Mucosa of descending colon (tissue), 3 donors: ENCODE measurements at regions not wholly inside any gene's neighbourhood (a gene's known extent, or its start where the extent isn't known, plus 50 kb on each side); places are given as distances from the start of the nearest gene placed in this dataset.
"Not testable (repeated sequence)": the region's sequence is repeated elsewhere in the genome, so short reads cannot be mapped to it uniquely, and the experiment has no call there.

Experiments
- ATAC-seq: fragments of 200-7000 bp; cut with Tn5 transposase; one replicate; pipeline ENCODE4 v1.9.1; 2020; ENCODE audit warnings: mild to moderate bottlenecking, moderate library complexity
- DNase-seq, 3 donors: peaks; one replicate each; pipeline ENCODE4 v3.0.0-alpha.2; 2020
- H3K36me3 ChIP-seq: fragments of 200-600 bp; one replicate; pipeline ENCODE4 v1.8.0; 2021; ENCODE audit warnings: low read depth, mild to moderate bottlenecking
- H3K4me1 ChIP-seq: fragments of 200-600 bp; one replicate; pipeline ENCODE4 v1.8.0; 2021; ENCODE audit warnings: low read depth, mild to moderate bottlenecking
- H3K4me3 ChIP-seq: fragments of 200-600 bp; one replicate; pipeline ENCODE4 v1.8.0; 2021; ENCODE audit warnings: mild to moderate bottlenecking
- H3K9me3 ChIP-seq: fragments of 200-600 bp; one replicate; pipeline ENCODE4 v1.8.0; 2021; ENCODE audit warnings: mild to moderate bottlenecking
- intact Hi-C, 2 donors: fragments of 100-400 bp; cut with DNase I in 1 of 2; cut with micrococcal nuclease in 1 of 2; formaldehyde crosslinking; loops; one replicate each; pipeline versions ENCODE4 v1.11.0 to v1.11.1; 2022; cut with DNase I, micrococcal nuclease
- TF ChIP-seq, protein P1 (sequence below): fragments of 200-600 bp; IDR thresholded peaks from one replicate; pipeline ENCODE4 v1.8.0; 2022; ENCODE audit warnings: antibody characterized with exemption, mild to moderate bottlenecking
- donor health status: DM: no; HTN: no; CAD: no; lungs with moderate emphysema.
- donor health status: DM: no; HTN: no; CAD: no.
- donor health status: DM: no; HTN: yes; CAD: no.

DNA sequence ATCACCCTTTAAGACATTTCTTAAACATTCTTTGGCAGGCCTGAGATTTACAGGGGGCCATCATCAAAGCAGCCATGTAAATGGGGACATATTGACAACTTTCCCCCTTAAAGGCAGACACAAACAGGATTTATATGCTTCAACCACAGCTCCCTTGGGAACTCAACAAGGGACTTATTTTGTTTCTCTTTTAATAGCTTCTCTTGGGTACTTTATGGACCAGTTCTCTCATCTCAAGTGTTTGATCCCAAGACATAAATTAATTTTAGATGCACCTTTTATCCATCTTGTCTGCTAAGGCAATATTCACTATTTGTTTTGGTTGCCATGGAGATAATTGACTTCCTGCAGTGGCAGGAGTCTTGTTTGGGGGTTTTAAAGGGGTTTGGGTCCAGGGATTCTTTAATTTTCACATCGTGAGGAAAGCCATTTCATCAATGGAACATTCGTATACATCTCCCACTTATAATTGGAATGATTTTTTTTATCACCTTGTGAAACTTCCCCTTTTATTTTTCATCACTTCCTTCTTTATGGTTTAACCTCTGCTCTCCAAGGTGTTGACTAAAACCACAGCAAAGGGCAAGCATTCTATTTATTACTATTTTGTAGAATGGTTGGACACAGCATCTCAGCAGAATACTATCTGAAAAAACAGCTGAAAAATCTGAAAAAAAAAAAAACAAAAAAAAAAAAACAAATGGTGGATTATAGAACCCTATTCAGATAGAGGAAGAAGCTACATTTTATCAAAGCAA lies 726.0 kb downstream of the DIAPH3 start:
- H3K36me3 ChIP-seq: no peaks in the 10 kb centered on the region
- intact Hi-C loops: no loop called here
- ATAC-seq: no peak
- H3K4me3 ChIP-seq: no peak overlapping the region
- peaks cover 9% of the 10 kb centered on the region for H3K9me3 ChIP-seq
- TF ChIP-seq, protein P1, sequence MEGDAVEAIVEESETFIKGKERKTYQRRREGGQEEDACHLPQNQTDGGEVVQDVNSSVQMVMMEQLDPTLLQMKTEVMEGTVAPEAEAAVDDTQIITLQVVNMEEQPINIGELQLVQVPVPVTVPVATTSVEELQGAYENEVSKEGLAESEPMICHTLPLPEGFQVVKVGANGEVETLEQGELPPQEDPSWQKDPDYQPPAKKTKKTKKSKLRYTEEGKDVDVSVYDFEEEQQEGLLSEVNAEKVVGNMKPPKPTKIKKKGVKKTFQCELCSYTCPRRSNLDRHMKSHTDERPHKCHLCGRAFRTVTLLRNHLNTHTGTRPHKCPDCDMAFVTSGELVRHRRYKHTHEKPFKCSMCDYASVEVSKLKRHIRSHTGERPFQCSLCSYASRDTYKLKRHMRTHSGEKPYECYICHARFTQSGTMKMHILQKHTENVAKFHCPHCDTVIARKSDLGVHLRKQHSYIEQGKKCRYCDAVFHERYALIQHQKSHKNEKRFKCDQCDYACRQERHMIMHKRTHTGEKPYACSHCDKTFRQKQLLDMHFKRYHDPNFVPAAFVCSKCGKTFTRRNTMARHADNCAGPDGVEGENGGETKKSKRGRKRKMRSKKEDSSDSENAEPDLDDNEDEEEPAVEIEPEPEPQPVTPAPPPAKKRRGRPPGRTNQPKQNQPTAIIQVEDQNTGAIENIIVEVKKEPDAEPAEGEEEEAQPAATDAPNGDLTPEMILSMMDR: no peak
- DNase-seq: no peak
- no peaks in the 10 kb centered on the region for H3K4me1 ChIP-seq

DNA sequence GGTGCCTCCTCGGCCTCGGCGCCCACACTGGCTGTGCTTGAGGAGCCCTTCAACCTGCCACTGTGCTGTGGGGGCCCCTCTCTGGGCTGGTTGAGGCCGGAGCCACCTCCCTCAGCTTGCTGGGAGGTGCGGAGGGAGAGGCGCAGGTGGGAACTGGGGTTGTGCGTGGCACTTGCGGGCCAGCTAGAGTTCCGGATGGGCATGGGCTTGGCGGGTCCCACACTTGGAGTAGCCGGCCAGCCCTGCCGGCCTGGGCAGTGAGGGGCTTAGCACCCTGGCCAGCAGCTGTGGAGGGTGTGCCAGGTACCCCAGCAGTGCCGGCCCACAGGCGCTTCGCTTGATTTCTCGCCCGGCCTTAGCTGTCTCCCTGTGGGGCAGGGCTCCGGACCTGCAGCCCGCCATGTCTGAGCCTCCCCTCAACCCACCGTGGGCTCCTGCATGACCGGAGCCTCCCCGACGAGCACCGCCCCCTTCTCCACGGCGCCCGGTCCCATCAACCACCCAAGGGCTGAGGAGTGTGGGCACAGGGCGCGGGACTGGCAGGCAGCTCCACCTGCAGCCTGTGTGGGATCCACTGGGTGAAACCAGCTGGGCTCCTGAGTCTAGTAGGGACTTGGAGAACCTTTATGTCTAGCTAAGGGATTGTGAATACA lies 723.8 kb downstream of the DIAPH3 start:
- ATAC-seq: no peak
- no peaks in the 10 kb centered on the region for H3K36me3 ChIP-seq
- no peaks in the 10 kb centered on the region for H3K4me1 ChIP-seq
- no peak overlapping the region for H3K4me3 ChIP-seq
- DNase-seq: no peak
- no peaks in the 10 kb centered on the region for H3K9me3 ChIP-seq
- TF ChIP-seq, protein P1: no peak
- intact Hi-C loops: no loop called here

DNA sequence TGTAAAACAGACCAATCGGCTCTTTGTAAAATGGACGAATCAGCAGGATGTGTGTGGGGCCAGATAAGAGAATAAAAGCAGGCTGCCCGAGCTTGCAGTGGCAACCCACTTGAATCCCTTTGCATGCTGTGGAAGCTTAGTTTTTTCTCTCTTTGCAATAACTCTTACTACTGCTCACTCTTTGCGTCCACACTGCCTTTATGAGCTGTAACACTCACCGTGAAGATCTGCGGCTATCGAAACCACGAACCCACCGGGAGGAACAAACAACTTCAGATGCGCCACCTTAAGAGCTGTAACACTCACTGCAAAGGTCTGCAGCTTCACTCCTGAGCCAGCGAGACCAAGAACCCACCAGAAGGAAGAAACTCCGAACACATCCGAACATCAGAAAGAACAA lies 722.7 kb downstream of the DIAPH3 start:
- ATAC-seq, H3K9me3 ChIP-seq, intact Hi-C loops, H3K36me3 ChIP-seq, DNase-seq, H3K4me3 ChIP-seq, H3K4me1 ChIP-seq: not testable (repeated sequence)

DNA sequence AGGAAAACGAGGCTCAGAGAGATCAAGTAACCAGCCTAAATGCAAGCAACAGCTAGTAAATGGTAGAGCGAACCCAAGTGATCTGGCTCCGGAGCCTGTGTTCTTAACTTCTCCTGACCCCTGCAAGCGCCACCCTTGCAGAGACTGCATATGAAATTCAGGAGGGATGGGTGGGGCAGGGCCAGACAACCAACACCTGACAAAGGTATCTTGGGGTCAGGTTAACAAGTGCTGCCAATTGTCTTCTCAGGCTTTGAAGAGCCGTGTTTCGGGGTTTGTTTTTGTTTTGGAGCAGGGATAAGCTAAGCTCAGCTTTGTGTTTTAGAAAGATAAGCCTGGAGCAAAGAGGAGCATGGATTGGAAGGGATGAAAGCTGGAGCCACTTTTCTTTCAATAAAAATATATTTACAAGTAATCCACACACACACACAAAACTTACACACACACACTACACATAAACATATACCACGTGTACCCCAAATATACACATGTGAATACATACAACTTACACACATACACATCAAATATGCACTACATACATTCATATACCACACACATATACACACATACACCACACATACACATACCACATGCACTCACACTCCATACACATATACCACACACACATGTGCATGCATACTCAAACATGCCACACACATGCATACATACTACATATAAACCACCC lies 722.0 kb downstream of the DIAPH3 start:
- ATAC-seq (no peak), DNase-seq (no peak)
- H3K36me3 ChIP-seq: no peaks in the 10 kb centered on the region
- intact Hi-C loops: no loop called here
- H3K4me3 ChIP-seq: no peak overlapping the region
- TF ChIP-seq, protein P1: no peak
- no peaks in the 10 kb centered on the region for H3K4me1 ChIP-seq
- no peaks in the 10 kb centered on the region for H3K9me3 ChIP-seq

DNA sequence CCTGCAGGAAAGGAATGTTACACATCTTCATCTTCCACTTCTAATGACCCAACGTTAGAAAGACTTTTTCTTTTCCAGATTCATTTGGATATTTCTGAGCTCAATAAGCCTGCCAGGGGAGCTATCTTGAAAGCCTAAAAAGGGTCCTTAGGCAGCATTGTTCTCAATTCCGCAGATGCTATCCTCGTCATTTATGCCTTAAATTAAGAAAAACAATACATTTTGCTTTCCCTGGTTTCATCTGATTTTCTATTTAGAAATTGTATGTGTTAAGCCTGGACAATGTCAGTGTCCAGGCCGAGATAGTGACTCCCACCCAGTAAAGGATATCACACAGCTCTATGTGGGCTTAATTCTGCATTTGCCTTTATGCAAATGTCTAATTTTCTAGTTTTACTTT lies 721.3 kb downstream of the DIAPH3 start:
- intact Hi-C loops: no loop called here
- H3K4me3 ChIP-seq: no peak overlapping the region
- H3K36me3 ChIP-seq: no peaks in the 10 kb centered on the region
- ATAC-seq (no peak), DNase-seq (no peak)
- no peaks in the 10 kb centered on the region for H3K4me1 ChIP-seq
- no peaks in the 10 kb centered on the region for H3K9me3 ChIP-seq
- TF ChIP-seq, protein P1: no peak

DNA sequence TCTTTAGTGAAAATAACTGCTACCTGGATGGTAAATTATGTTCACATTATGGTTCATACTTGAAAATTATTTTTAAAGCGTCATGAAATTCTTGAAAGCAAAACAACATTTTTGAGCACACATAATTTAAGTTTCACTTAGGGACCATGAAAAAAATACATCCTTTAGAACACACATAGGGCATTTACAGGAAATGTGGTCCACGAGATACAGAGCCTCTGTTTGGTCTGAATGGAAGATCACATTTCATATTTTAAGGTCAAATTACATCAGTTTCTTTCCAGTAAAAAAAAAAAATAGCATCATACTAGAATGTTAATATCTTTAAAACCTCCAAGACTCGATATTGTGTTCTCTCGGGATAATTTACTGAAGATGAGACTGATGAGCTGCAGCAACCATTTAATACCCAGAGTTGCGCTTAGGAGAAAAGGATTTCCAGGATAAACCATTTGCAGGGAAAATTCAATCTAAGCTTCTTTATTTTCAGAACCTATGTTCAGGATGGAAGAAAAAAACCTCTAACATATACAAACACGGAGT lies 720.7 kb downstream of the DIAPH3 start:
- no peaks in the 10 kb centered on the region for H3K36me3 ChIP-seq
- no peak for ATAC-seq
- TF ChIP-seq, protein P1: no peak
- no peak for DNase-seq
- no peaks in the 10 kb centered on the region for H3K9me3 ChIP-seq
- no peak overlapping the region for H3K4me3 ChIP-seq
- H3K4me1 ChIP-seq: no peaks in the 10 kb centered on the region
- intact Hi-C loops: no loop called here
